Gastroesophageal sphincter (tissue), 4 donors: ENCODE measurements at regions not wholly inside any gene's neighbourhood (a gene's known extent, or its start where the extent isn't known, plus 50 kb on each side); places are given as distances from the start of the nearest gene placed in this dataset.

Experiments used
- ATAC-seq: fragments of 150-250 bp; one replicate; pipeline ENCODE4 v1.9.1; 2016; ENCODE audit warnings: mild to moderate bottlenecking, moderate library complexity
- H3K27ac ChIP-seq, 4 donors: fragments of 200-600 bp; sonication (generic) in 3 of 4; 1 replicate in 3 of 4; 2 replicates in 1 of 4; pipeline ENCODE4 v1.5.1; 2016 to 2019
- H3K27me3 ChIP-seq: fragments of 200-600 bp; sonication (generic); one replicate; pipeline ENCODE4 v1.5.1; 2019
- H3K36me3 ChIP-seq, 2 donors: fragments of 200-600 bp; sonication (generic); one replicate each; pipeline ENCODE4 v1.5.1; 2019; ENCODE audit warnings: control low read depth in 1 of 2
- H3K4me1 ChIP-seq, 3 donors: fragments of 200-600 bp; sonication (generic); 1 replicate in 2 of 3; 2 replicates in 1 of 3; pipeline ENCODE4 v1.5.1; 2016 to 2019; ENCODE audit warnings: control low read depth in 2 of 3
- H3K4me3 ChIP-seq, 2 donors: fragments of 200-600 bp; sonication (generic); one replicate each; pipeline ENCODE4 v1.5.1; 2019; ENCODE audit warnings: mild to moderate bottlenecking in 1 of 2, moderate library complexity in 1 of 2
- H3K9me3 ChIP-seq, 3 donors: fragments of 200-600 bp; sonication (generic); one replicate each; pipeline ENCODE4 v1.5.1; 2017 to 2019; ENCODE audit warnings: control low read depth in 2 of 3
- EP300 ChIP-seq: sonication (generic); formaldehyde crosslinking; IDR thresholded peaks from one replicate; pipeline ENCODE4 v1.6.1; 2017; ENCODE audit warnings: antibody characterized with exemption, mild to moderate bottlenecking
- POLR2A ChIP-seq, 2 donors: fragments of 450-650 bp; IDR thresholded peaks; one replicate each; pipeline ENCODE4 v1.6.1; 2017; ENCODE audit warnings: antibody characterized with exemption in 2 of 2, mild to moderate bottlenecking in 2 of 2, moderate library complexity in 1 of 2
- POLR2AphosphoS5 ChIP-seq: sonication (generic); formaldehyde crosslinking; IDR thresholded peaks from one replicate; pipeline ENCODE4 v1.6.1; 2017; ENCODE audit warnings: antibody characterized with exemption
- WGBS, 2 donors: methylation state at CpG; one replicate each; pipeline ENCODE4 v1.1.5; 2018; ENCODE audit warnings: low coverage in 1 of 2; 5-methylcytosine and 5-hydroxymethylcytosine counted together
- TF ChIP-seq, protein P1 (sequence below), 4 experiments: fragments of 200-600 bp in 2 of 4; fragments of 450-650 bp in 2 of 4; sonication (generic) in 1 of 4; IDR thresholded peaks; one replicate each; pipeline ENCODE4 v1.5.1; 2017 to 2019; ENCODE audit warnings: antibody characterized with exemption in 4 of 4, mild to moderate bottlenecking in 2 of 4, moderate library complexity in 2 of 4

DNA sequence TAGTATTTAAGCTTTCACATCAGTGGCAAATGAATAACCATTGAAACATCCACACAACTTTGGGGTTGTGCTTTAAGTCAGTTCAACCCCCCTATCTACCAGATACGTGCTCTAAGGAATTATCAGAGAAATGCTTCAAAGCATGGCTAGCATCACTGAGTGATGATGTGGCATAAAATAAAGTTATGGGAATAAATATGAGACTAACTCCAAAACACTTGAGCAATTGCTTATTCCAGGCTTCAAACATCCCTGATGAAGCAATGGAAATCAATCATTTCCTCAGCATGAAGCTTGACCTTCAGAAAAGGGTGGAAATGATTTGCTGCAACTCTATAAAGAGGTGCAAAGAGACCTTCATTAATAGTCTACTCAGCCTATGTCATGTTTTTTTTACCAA, 292.0 kb upstream of the SMC2 start:
- Histone ChIP-seq H3K9me3 (no peaks in the 10 kb centered on the region), H3K27ac (no peak overlapping the region), H3K36me3 (no peaks in the 10 kb centered on the region), H3K4me1 (no peaks in the 10 kb centered on the region), H3K4me3 (no peak overlapping the region), H3K27me3 (no peaks in the 10 kb centered on the region)
- TF ChIP-seq EP300: no peak
- TF ChIP-seq POLR2AphosphoS5: no peak
- TF ChIP-seq POLR2A (IDR thresholded peaks at IDR 0.05): no peak
- TF ChIP-seq, protein P1, sequence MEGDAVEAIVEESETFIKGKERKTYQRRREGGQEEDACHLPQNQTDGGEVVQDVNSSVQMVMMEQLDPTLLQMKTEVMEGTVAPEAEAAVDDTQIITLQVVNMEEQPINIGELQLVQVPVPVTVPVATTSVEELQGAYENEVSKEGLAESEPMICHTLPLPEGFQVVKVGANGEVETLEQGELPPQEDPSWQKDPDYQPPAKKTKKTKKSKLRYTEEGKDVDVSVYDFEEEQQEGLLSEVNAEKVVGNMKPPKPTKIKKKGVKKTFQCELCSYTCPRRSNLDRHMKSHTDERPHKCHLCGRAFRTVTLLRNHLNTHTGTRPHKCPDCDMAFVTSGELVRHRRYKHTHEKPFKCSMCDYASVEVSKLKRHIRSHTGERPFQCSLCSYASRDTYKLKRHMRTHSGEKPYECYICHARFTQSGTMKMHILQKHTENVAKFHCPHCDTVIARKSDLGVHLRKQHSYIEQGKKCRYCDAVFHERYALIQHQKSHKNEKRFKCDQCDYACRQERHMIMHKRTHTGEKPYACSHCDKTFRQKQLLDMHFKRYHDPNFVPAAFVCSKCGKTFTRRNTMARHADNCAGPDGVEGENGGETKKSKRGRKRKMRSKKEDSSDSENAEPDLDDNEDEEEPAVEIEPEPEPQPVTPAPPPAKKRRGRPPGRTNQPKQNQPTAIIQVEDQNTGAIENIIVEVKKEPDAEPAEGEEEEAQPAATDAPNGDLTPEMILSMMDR (IDR thresholded peaks at IDR 0.05): no peak
- no peak for ATAC-seq
- WGBS, 2 donors: 89 to 100% methylated on average over 1 of the region's 1 CpG

DNA sequence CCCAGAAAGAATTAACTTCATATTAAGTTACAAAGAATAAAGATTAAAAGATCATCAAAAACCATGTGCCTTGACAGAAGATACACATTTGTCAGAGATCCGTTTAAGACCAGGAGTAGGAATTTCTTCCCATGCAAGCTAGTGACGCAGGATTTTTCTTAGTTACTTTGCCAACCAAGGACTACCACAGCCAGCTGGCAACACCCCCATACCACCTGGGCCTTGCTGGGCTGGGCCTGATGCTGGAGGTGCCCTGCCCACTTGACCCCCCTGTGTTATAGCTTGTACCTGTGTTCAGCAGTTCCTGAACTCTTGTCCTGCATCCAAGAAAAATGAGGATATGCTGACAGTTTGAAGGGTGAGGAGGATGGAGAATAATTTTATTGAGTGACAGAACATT, 290.9 kb upstream of the SMC2 start:
- 28 to 72% methylated on average over 2 of the region's 2 CpGs for WGBS, 2 donors
- H3K4me3 ChIP-seq: no peak overlapping the region
- no peaks in the 10 kb centered on the region for H3K4me1 ChIP-seq
- H3K27ac ChIP-seq: no peak overlapping the region
- no peak for ATAC-seq
- TF ChIP-seq POLR2A (IDR thresholded peaks at IDR 0.05) (no peak), POLR2AphosphoS5 (no peak), EP300 (no peak)
- TF ChIP-seq, protein P1 (IDR thresholded peaks at IDR 0.05): no peak
- no peaks in the 10 kb centered on the region for H3K36me3 ChIP-seq
- H3K9me3 ChIP-seq: no peaks in the 10 kb centered on the region
- H3K27me3 ChIP-seq: no peaks in the 10 kb centered on the region

DNA sequence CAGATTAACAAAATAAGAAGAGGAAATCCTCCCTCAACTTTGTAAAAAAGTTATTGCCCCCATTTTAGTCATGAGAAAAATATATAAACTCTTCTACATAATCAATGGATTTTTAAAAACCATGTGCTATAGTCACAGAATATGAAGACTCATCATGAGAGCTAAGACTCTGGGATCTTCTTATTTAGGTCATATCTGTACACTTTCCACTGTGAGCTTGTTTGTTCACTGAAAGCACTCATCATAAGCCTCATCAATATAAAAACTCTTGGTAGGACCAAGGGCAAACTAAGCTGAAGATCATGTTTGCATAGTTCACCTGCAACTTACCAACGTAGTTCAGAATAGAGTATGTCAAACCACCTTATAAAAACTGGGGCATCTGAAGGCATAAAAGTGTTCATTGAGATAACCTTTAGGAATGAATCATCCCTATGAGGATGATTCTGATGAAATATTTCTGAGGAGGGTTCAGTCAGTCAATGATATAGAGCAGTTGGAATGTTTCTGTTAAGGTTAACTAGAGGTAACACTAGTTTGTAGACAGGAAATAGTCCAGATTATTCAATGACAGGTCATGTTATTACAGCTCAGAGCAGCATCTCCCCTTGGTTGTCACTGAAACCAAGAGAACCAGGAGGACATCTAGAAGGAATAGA, 289.9 kb upstream of the SMC2 start:
- Histone ChIP-seq H3K27me3 (no peaks in the 10 kb centered on the region), H3K9me3 (no peaks in the 10 kb centered on the region), H3K36me3 (no peaks in the 10 kb centered on the region), H3K4me3 (no peak overlapping the region), H3K27ac (no peak overlapping the region), H3K4me1 (no peaks in the 10 kb centered on the region)
- ATAC-seq: no peak
- 56 to 71% methylated on average over 1 of the region's 1 CpG for WGBS, 2 donors
- TF ChIP-seq POLR2A (IDR thresholded peaks at IDR 0.05): no peak
- TF ChIP-seq POLR2AphosphoS5: no peak
- TF ChIP-seq, protein P1 (IDR thresholded peaks at IDR 0.05): no peak
- TF ChIP-seq EP300: no peak

DNA sequence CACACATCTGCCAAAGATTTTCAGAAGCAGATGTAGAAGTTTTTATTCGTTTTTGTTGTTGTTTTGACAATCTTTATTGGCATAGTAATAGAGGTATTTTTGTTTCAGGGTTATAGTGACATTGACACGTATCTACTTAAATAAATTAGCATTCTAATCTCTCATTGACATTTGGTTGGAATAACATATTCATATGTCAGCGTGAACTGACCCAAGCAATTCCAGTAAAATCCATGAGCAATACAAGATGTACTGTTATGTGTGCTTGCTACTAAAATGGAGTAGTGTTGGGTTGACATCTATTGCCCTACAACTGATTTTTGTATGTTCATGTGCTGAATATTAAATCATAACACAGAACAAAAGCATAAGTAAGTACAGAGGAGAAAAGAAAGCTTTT, 284.4 kb upstream of the SMC2 start:
- H3K4me3 ChIP-seq: no peak overlapping the region
- no peaks in the 10 kb centered on the region for H3K36me3 ChIP-seq
- no peak overlapping the region for H3K27ac ChIP-seq
- TF ChIP-seq POLR2A (IDR thresholded peaks at IDR 0.05): no peak
- TF ChIP-seq, protein P1 (IDR thresholded peaks at IDR 0.05): no peak
- TF ChIP-seq POLR2AphosphoS5: no peak
- TF ChIP-seq EP300: no peak
- 73% methylated on average over 3 of the region's 3 CpGs for WGBS, 2 donors
- no peaks in the 10 kb centered on the region for H3K9me3 ChIP-seq
- ATAC-seq: no peak
- no peaks in the 10 kb centered on the region for H3K4me1 ChIP-seq
- H3K27me3 ChIP-seq: no peaks in the 10 kb centered on the region

DNA sequence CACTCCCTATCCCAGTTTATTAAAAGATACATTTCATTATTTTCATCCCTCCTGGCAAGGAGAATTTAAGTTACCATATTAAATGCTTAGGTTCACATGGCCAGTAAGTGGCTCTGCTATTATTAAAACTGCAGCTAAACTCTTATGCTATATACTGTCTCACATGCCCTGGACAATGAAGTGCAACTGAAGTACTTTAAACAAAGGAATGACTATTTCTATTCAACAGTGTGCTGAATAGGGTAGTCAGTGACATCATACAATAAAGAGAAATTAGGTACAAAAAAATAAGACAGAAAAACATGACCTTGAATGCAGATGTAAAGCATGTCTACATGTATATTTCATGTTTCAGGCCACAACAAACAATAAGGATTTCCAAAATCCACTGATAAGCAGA, 282.6 kb upstream of the SMC2 start:
- TF ChIP-seq POLR2AphosphoS5 (no peak), POLR2A (IDR thresholded peaks at IDR 0.05) (no peak), EP300 (no peak)
- TF ChIP-seq, protein P1 (IDR thresholded peaks at IDR 0.05): no peak
- ATAC-seq: no peak
- Histone ChIP-seq H3K4me3 (no peak overlapping the region), H3K4me1 (no peaks in the 10 kb centered on the region), H3K36me3 (no peaks in the 10 kb centered on the region), H3K27me3 (no peaks in the 10 kb centered on the region), H3K9me3 (no peaks in the 10 kb centered on the region), H3K27ac (no peak overlapping the region)
